CD4-positive, alpha-beta T cell treated with Interleukin-6 for 4 hours (primary cell): ENCODE measurements at regions not wholly inside any gene's neighbourhood (a gene's known extent, or its start where the extent isn't known, plus 50 kb on each side); places are given as distances from the start of the nearest gene placed in this dataset.

Source experiments
- DNase-seq: peaks from one replicate; pipeline ENCODE4 v3.0.0-alpha.2; 2020; ENCODE audit warnings: mixed read lengths

DNA sequence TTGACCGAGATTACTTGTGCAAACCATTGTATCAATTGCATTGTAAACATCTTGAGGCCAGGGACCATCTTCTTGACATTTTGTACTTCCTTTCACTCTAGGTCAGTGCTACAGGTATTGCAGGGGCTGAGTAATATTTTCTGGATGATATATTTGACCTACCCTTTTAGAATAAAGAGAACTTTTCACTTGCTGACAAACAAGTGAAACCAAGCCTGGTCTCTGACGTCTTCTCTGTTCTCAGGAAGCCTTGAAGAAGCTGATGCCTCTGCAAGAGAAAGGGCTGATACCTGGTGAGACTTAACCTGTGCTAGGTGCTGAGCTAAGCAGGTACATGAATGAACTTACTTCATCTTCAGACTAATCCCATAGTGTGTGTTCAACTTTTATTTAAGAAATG lies 60.5 kb upstream of the GGTLC1 start:
- no peak for DNase-seq

DNA sequence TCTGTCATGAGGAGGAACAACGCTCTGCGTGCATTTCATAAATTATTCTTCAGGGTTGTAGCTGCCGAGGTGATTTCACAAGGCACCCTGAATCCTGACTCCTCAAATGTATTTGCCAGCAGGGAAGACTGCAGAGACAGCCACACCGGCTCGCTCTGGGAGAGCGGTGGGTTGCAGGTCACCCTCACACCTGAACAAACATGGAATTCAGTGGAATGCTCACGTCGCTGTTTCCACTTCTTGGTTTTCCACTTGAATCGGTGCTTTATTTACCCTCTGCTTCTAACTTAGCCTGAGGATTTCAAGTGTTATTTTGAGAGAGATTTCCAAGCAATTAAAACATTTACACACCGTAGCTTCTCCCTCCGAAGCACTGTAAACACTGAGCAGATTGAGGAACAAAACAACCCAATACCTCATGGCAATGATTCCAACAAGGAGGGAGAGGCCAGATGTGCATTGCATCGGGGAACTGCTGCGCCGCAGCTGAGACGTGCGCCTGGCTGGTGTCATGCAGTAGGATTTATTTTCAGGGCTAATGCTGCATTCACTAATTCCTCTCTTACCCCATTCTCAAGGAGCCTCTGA lies 59.5 kb upstream of the GGTLC1 start:
- DNase-seq = no peak

DNA sequence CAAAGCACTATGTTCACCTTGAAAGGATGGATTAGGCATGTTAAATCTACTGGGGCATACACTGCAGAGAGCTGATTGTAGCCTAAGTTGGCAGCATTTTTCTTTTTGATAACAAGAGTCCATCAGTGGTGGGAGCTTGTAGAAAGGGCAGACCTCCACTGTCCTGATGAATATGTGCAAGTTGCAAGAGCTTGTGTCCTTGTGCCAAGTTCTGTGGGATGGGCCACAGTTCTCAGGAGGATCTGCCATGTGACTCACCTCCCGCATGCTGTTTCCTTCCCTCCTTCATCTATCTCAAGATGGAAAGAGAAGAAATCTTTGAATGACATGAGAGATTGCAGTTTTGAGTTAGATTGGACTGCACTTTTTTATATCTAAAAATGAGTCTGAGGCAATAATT lies 58.3 kb upstream of the GGTLC1 start:
- no peak for DNase-seq

DNA sequence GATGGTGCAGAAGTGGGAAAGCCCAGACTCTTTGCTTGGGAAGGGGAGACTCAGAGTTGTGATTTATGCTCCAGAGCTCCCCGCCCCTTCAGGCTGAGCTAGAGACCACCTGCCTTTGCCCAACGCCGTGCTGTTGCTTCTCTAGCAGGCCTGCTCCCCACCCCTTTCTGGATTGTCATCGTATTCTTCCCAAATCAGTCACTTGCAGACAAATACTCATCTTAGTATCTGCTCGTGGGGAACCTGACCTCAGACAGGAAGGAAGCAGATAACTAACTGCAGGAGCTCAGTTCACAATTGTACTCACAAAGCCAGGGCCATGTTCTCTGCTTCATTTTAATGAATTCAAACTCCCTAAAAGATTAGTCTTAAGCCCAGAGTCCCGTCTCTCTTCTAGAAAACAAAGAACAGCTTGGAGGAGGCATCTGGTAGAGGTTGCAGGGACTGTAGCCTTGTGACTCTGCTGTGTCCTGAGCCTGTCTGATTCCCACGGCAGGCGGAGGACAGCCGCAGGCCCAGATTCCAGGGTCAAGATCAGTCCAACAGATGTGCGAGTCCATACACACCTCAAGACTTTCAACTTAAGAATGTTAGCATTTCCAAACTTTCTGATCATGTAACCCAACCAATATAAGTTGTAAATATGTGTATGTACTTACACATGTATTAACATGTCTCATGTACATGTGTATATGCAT lies 57.2 kb upstream of the GGTLC1 start:
- DNase-seq = peak; percentile 54

DNA sequence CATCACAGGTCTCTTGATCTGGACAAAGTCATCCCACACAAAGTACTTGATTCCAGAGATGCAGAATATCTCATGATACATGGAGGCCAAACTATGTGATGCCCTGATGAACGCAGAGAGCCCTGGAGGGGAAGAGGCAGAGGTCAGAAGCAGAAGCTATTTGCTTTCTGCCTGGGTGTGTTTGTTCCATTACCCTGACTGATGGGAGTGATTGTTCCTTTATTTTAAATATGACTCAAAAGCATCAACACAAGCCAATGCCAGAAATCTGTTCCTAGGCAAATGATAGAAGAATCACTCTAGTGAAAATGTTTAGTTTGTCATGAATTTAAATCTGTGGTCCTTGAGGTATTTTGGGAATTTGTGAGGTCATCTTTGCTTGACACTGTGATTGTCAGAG lies 54.7 kb upstream of the GGTLC1 start:
- DNase-seq = no peak

DNA sequence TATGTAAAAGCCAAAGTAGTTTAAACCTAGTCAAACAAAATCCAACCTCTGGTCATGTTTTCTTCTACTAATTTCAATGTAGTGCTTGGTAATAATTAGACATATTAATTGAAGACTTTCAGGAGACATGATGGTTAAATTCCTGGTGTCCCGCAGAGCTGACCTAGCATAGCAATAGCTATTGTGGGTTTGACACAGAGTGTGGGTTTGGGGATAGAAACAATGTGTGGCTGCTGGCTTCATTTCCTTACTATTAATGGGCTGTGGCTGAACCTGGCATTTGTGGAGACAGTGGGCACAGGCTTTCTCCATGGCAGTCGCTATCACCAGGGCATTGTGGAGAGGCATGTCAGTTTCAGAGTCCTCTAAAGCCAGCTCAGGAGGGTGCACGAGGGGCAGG lies 54.1 kb upstream of the GGTLC1 start:
- no peak for DNase-seq

DNA sequence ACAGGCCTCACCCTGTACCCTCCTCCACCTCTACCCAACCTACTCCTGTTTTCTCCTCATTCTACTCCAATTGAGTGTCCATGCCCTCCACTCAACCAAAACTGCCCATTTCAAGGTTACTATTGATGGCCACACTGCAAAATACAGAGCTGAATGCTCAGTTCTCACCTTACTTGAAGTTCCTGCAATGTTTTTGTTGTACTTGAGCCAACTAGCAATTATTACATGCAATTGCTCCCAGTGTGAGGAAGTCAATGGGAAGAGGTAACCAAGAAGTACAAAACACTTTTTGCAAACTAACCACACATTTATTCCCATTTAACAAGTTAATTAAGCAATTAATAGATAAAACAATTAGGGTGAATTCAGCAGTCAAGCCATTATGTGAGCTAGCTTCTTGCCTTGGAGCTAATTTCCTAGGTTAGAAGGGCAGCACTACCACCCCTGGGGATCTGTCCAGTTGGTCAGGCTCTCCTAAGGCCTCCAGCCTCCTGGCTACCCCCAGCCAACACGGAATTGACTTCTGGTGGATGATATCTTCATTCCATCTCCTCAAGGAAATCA lies 52.4 kb upstream of the GGTLC1 start:
- no peak for DNase-seq

DNA sequence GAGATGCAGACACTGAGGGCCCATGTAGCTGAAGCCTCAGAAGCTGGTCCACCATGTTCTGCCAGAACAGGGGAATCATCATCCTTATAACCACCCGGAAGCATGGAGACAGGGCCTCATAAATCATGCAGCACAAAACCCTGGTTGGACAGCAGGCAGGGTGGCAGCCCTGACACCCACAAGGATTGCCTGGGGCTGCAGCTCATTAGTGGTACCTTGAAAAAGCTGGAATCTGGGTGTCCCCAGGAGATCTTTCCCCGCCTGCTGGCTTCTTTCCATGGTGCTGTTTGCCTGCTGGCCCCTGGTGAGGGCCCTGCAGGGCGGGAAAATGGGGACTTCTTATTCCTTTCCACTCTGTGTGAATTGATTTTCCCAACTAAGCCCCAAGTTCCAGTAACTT lies 50.6 kb upstream of the GGTLC1 start:
- DNase-seq = no peak
